ENCODE measurements at regions not wholly inside any gene's neighbourhood (a gene's known extent, or its start where the extent isn't known, plus 50 kb on each side); places are given as distances from the start of the nearest gene placed in this dataset.

DNA sequence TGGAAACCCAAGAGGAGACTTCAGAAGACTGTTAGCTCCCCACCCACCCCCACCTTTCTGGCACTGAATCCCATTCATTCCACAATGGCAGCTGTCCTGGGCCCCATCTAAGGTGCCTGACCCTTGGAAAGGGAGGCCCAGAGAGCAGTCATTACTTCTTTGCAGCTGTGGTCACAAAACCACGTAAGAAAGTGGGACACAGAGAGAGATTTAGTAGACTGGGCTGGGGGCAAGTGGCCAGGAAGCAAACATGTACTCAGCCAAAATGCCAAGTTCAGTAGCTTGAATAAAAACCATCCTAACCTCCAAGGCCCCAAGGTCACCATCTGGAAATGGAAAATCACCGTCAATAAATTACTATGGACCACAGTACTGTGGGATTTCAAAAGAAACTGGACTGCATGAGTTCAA, 381.4 kb downstream of the TNS1 start:
- CTCF ChIA-PET: no interaction called here
- Mint-ChIP-seq H3K27ac (no peak overlapping the region), H3K36me3 (ENCODE audit: low read depth) (no peaks in the 10 kb centered on the region), H3K4me1 (no peaks in the 10 kb centered on the region), H3K27me3 (no peaks in the 10 kb centered on the region), H3K9me3 (no peaks in the 10 kb centered on the region), H3K4me3 (no peak overlapping the region)
- POLR2A ChIA-PET: no interaction called here
- DNase-seq: no peak

GRCh38 chr2:217618744-217619143, 384.1 kb downstream of the TNS1 start:
- POLR2A ChIA-PET: no interaction called here
- DNase-seq: no peak
- Mint-ChIP-seq H3K9me3 (no peaks in the 10 kb centered on the region), H3K4me1 (no peaks in the 10 kb centered on the region), H3K36me3 (ENCODE audit: low read depth) (no peaks in the 10 kb centered on the region), H3K27me3 (no peaks in the 10 kb centered on the region), H3K27ac (no peak overlapping the region), H3K4me3 (no peak overlapping the region)
- CTCF ChIA-PET: no interaction called here

DNA sequence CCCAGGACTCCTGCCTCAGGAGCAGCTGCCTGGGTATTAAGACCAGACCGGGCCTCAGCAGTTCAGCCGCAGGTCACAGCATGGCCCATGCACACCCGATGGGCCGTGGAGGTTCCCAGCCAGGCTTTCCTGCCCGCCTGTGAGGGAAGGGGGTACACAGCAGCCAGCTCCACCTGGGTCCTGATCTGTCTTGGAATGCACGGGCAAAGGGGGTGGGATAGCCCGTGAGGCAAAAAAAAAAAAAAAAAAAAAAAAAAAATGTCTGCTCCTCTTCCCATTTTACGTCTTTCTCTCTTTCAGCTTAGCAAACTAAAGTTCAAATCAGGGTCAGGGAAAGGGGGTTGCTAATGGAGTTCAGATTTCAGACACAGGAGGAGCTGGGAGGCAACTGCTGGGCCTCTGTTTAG, 385.2 kb downstream of the TNS1 start:
- POLR2A ChIA-PET: no interaction called here
- no peaks in the 10 kb centered on the region for H3K36me3 Mint-ChIP-seq (ENCODE audit: low read depth)
- no peak overlapping the region for H3K4me3 Mint-ChIP-seq
- DNase-seq: no peak
- no peaks in the 10 kb centered on the region for H3K4me1 Mint-ChIP-seq
- CTCF ChIA-PET: no interaction called here
- H3K27me3 Mint-ChIP-seq: no peaks in the 10 kb centered on the region
- H3K9me3 Mint-ChIP-seq: no peaks in the 10 kb centered on the region
- no peak overlapping the region for H3K27ac Mint-ChIP-seq

DNA sequence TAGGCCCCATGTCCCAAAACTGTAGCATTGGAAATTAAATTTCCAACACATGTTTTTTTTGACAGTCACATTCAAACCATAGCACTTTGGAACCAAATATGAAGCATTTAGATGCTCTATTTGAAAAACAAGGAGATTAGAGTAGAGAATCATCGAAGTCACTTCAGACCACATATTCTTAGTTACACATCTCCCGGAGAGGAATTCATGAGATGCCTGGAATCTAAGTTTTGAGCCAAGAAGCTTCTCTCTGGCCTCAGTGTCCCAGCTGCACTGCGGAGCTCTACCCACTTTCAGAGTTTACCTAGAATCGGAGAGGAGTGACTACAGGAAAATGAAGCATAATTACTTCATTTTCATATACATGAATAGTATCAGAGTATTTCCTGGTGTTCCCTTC, 385.9 kb downstream of the TNS1 start:
- Mint-ChIP-seq H3K27me3 (no peaks in the 10 kb centered on the region), H3K4me3 (no peak overlapping the region), H3K27ac (no peak overlapping the region), H3K4me1 (peaks cover 2% of the 10 kb centered on the region), H3K36me3 (ENCODE audit: low read depth) (no peaks in the 10 kb centered on the region), H3K9me3 (no peaks in the 10 kb centered on the region)
- CTCF ChIA-PET: no interaction called here
- POLR2A ChIA-PET: no interaction called here
- DNase-seq: no peak

GRCh38 chr2:217615171-217615570, 387.6 kb downstream of the TNS1 start:
- H3K27ac Mint-ChIP-seq: no peak overlapping the region
- H3K9me3 Mint-ChIP-seq: no peaks in the 10 kb centered on the region
- ChIA-PET POLR2A (no interaction called here), CTCF (no interaction called here)
- no peak for DNase-seq
- H3K27me3 Mint-ChIP-seq: no peaks in the 10 kb centered on the region
- peaks cover 19% of the 10 kb centered on the region for H3K4me1 Mint-ChIP-seq
- H3K4me3 Mint-ChIP-seq: no peak overlapping the region
- no peaks in the 10 kb centered on the region for H3K36me3 Mint-ChIP-seq (ENCODE audit: low read depth)

DNA sequence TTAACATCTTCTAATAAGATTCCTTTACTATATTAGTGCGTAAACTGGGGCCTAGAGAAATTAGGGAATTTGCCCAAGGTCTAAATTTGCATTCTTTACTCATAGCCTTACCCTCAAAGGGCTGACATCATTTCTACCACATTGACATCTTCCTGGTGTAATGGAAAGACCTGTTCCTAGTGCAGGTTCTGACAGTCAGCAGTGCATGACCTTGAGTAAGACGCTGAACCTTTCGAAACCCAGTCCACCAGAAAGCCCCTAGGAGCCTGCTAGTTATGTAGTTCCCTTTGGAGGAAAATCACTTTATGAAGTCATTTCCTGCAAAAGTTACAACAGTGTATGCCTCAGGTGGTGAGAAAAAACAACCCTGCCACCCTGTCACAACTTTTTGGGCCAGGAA, 388.3 kb downstream of the TNS1 start:
- POLR2A ChIA-PET: no interaction called here
- H3K4me3 Mint-ChIP-seq: no peak overlapping the region
- CTCF ChIA-PET: no interaction called here
- no peaks in the 10 kb centered on the region for H3K36me3 Mint-ChIP-seq (ENCODE audit: low read depth)
- no peak overlapping the region for H3K27ac Mint-ChIP-seq
- H3K9me3 Mint-ChIP-seq: no peaks in the 10 kb centered on the region
- H3K27me3 Mint-ChIP-seq: no peaks in the 10 kb centered on the region
- peaks cover 25% of the 10 kb centered on the region for H3K4me1 Mint-ChIP-seq
- no peak for DNase-seq

- CTCF ChIA-PET: no interaction called here
Measured at GRCh38 chr2:217614096-217614495, 388.7 kb downstream of the TNS1 start.

GRCh38 chr2:217612920-217613319, 389.9 kb downstream of the TNS1 start:
- Mint-ChIP-seq H3K9me3 (no peaks in the 10 kb centered on the region), H3K4me3 (no peak overlapping the region), H3K27me3 (no peaks in the 10 kb centered on the region), H3K27ac (no peak overlapping the region), H3K4me1 (peaks cover 26% of the 10 kb centered on the region), H3K36me3 (ENCODE audit: low read depth) (no peaks in the 10 kb centered on the region)
- ChIA-PET CTCF (interaction anchor here (0.6 kb wide), 1 partner anchor 1142 kb away, joined by 5 read pairs; no protein-coding TSS in a partner anchor), POLR2A (no interaction called here)
- DNase-seq: no peak

More at GRCh38 chr2:217614096-217614495, 388.7 kb downstream of the TNS1 start:
- Mint-ChIP-seq H3K4me1 (peaks cover 26% of the 10 kb centered on the region), H3K27me3 (no peaks in the 10 kb centered on the region), H3K27ac (no peak overlapping the region), H3K36me3 (ENCODE audit: low read depth) (no peaks in the 10 kb centered on the region), H3K9me3 (no peaks in the 10 kb centered on the region), H3K4me3 (no peak overlapping the region)
- POLR2A ChIA-PET: no interaction called here
- no peak for DNase-seq

DNA sequence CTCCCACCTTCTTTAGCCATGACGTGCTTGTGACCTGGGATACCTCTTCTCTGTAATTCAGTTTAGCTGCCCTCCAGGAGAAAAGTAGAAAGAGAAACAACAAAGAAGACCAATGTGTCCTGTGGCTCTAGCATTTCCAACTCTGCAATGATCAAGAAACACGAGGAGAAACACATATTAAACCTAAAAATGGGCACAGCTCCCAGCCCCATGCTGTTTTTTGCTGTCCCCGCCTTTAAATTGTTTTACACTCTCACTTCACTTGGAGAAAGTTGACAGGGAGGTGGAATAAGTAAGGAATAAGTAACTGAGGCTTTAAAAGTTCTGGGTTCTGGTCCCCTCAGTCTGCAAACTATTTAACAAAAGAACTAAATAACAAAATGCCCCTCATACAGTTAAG, 390.6 kb downstream of the TNS1 start:
- no peaks in the 10 kb centered on the region for H3K36me3 Mint-ChIP-seq (ENCODE audit: low read depth)
- no peaks in the 10 kb centered on the region for H3K27me3 Mint-ChIP-seq
- DNase-seq: no peak
- no peak overlapping the region for H3K27ac Mint-ChIP-seq
- H3K4me1 Mint-ChIP-seq: peaks cover 26% of the 10 kb centered on the region
- POLR2A ChIA-PET: no interaction called here
- H3K4me3 Mint-ChIP-seq: no peak overlapping the region
- H3K9me3 Mint-ChIP-seq: no peaks in the 10 kb centered on the region
- CTCF ChIA-PET: no interaction called here

DNA sequence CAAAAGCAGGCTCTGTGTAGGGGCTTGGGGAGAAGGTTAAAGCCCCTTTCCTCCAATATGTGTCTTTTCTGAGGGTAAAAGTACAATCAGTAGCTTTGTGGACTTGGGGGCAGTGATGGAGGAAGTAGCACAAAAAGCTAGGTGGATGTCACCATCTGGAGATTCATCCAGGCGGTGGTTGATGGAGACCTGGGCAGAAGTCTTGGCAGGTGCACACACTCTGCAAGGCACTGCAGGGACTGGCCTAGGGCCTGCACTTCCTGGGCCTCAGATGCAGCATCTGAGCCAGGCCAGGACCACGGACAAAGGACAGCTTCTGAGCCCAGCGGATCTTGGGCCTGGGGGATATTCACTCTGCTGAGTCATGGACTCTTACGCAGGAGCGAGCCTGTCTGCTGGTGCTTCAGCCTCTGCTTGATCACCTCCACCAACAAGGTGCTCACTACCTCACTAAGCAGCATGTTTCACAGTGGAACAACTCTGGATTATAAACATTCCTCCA, 391.1 kb downstream of the TNS1 start:
- peaks cover 28% of the 10 kb centered on the region for H3K4me1 Mint-ChIP-seq
- H3K9me3 Mint-ChIP-seq: no peaks in the 10 kb centered on the region
- H3K4me3 Mint-ChIP-seq: no peak overlapping the region
- no peaks in the 10 kb centered on the region for H3K27me3 Mint-ChIP-seq
- no peaks in the 10 kb centered on the region for H3K36me3 Mint-ChIP-seq (ENCODE audit: low read depth)
- no peak for DNase-seq
- no peak overlapping the region for H3K27ac Mint-ChIP-seq
- ChIA-PET POLR2A (no interaction called here), CTCF (no interaction called here)

- POLR2A ChIA-PET: no interaction called here
- no peak overlapping the region for H3K4me3 Mint-ChIP-seq
- DNase-seq: no peak
Measured at GRCh38 chr2:217611056-217611455, 391.7 kb downstream of the TNS1 start.

GRCh38 chr2:217610401-217610814, 392.4 kb downstream of the TNS1 start:
- peak; percentile 44 for DNase-seq
- H3K27me3 Mint-ChIP-seq: no peaks in the 10 kb centered on the region
- no peak overlapping the region for H3K4me3 Mint-ChIP-seq
- H3K27ac Mint-ChIP-seq: peak overlapping the region; percentile 32
- H3K4me1 Mint-ChIP-seq: peaks cover 35% of the 10 kb centered on the region
- H3K9me3 Mint-ChIP-seq: no peaks in the 10 kb centered on the region
- H3K36me3 Mint-ChIP-seq (ENCODE audit: low read depth): no peaks in the 10 kb centered on the region
- ChIA-PET POLR2A (interaction anchor here (0.6 kb wide), 1 partner anchor 1361 kb away, joined by 3 read pairs; no protein-coding TSS in a partner anchor), CTCF (interaction anchor here (1.0 kb wide), 1 partner anchor 103 kb away, joined by 3 read pairs; no protein-coding TSS in a partner anchor)

More at GRCh38 chr2:217611056-217611455, 391.7 kb downstream of the TNS1 start:
- peak overlapping the region; percentile 32 for H3K27ac Mint-ChIP-seq
- no peaks in the 10 kb centered on the region for H3K36me3 Mint-ChIP-seq (ENCODE audit: low read depth)
- no peaks in the 10 kb centered on the region for H3K27me3 Mint-ChIP-seq
- CTCF ChIA-PET: interaction anchor here (1.0 kb wide), 1 partner anchor 102 kb away, joined by 3 read pairs; no protein-coding TSS in a partner anchor
- H3K4me1 Mint-ChIP-seq: peaks cover 34% of the 10 kb centered on the region
- no peaks in the 10 kb centered on the region for H3K9me3 Mint-ChIP-seq

DNA sequence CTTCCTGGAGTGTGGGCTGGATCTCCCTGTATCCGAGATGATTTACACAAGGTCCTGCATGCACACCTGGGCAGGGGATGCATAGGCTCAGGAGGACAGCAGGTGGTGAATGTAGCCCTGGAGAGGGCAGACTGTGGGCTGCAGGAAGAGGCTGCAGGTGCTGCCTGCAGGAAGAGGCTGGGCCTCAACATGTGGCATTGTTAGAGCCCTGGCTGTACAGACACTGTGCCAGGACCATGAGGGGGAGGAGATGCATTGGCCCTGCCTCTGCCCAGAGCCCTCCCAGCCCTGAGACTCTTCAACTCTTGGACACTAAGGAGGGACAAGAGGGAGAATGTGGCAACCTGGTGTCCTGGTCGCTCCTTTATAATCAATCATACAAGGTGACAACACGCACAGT, 392.8 kb downstream of the TNS1 start:
- CTCF ChIA-PET: interaction anchor here (1.0 kb wide), 1 partner anchor 103 kb away, joined by 3 read pairs; no protein-coding TSS in a partner anchor
- H3K27ac Mint-ChIP-seq: peak overlapping the region; percentile 32
- H3K9me3 Mint-ChIP-seq: no peaks in the 10 kb centered on the region
- no peak overlapping the region for H3K4me3 Mint-ChIP-seq
- H3K36me3 Mint-ChIP-seq (ENCODE audit: low read depth): no peaks in the 10 kb centered on the region
- no peak for DNase-seq
- H3K4me1 Mint-ChIP-seq: peaks cover 35% of the 10 kb centered on the region
- POLR2A ChIA-PET: interaction anchor here (0.6 kb wide), 1 partner anchor 1360 kb away, joined by 3 read pairs; no protein-coding TSS in a partner anchor
- no peaks in the 10 kb centered on the region for H3K27me3 Mint-ChIP-seq

DNA sequence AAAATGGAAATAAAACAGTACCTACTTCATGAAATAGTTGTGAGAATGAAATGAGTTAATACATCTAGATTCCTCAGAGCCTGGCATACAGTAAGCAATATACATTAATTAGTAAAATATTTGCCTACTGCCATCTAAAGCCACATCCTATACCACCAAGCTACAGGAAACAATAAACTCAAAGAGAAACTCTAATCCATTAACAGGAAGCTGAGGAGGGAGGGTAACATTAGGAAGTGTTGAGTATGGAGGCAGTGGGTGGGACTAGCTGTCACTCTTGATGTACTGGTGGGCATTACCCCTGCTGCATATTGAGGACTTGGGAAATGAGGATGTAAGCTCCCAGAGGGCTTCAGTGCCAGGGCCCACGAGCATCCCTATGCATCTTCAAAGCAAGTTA, 396.5 kb downstream of the TNS1 start:
- ChIA-PET POLR2A (no interaction called here), CTCF (no interaction called here)
- Mint-ChIP-seq H3K27me3 (no peaks in the 10 kb centered on the region), H3K36me3 (ENCODE audit: low read depth) (no peaks in the 10 kb centered on the region), H3K9me3 (no peaks in the 10 kb centered on the region), H3K27ac (no peak overlapping the region), H3K4me3 (no peak overlapping the region), H3K4me1 (peaks cover 28% of the 10 kb centered on the region)
- no peak for DNase-seq

Data from activated CD4-positive, alpha-beta memory T cell treated with anti-CD3 and anti-CD28 coated beads, Interleukin-2, amount 10 ng/mL, durations not matched to agents 7 days and 5 days (primary cell).